Hepatocyte (in vitro differentiated cells): ENCODE measurements at regions not wholly inside any gene's neighbourhood (a gene's known extent, or its start where the extent isn't known, plus 50 kb on each side); places are given as distances from the start of the nearest gene placed in this dataset.

ENCODE experiments used
- DNase-seq: peaks from one replicate; pipeline ENCODE4 v3.0.0-alpha.2; 2016; ENCODE audit warnings: low spot score
- H2AFZ ChIP-seq: fragments of 200-600 bp; sonication (generic); 2 replicates; pipeline ENCODE4 v1.6.0; 2016; ENCODE audit warnings: antibody characterized with exemption, mild to moderate bottlenecking
- H3K27ac ChIP-seq: fragments of 200-600 bp; sonication (generic); 2 replicates; pipeline ENCODE4 v1.5.1; 2016; ENCODE audit warnings: mild to moderate bottlenecking
- H3K27me3 ChIP-seq: fragments of 200-600 bp; sonication (generic); 2 replicates; pipeline ENCODE4 v1.6.1; 2016
- H3K36me3 ChIP-seq: fragments of 200-600 bp; sonication (generic); replicated peaks from 2 replicates; pipeline ENCODE4 v1.5.1; 2016; ENCODE audit warnings: low read depth; ENCODE audit not compliant: insufficient read depth
- H3K4me1 ChIP-seq: fragments of 200-600 bp; sonication (generic); 2 replicates; pipeline ENCODE4 v1.5.1; 2016; ENCODE audit warnings: mild to moderate bottlenecking, moderate library complexity; ENCODE audit not compliant: insufficient read depth
- H3K4me2 ChIP-seq: fragments of 200-600 bp; sonication (generic); 2 replicates; pipeline ENCODE4 v1.6.0; 2016
- H3K4me3 ChIP-seq: fragments of 200-600 bp; sonication (generic); 2 replicates; pipeline ENCODE4 v1.5.1; 2016; ENCODE audit warnings: mild to moderate bottlenecking
- H3K79me2 ChIP-seq: fragments of 200-600 bp; sonication (generic); 2 replicates; pipeline ENCODE4 v1.6.0; 2017; ENCODE audit warnings: mild to moderate bottlenecking
- H3K9me2 ChIP-seq: fragments of 200-600 bp; sonication (generic); replicated peaks from 2 replicates; pipeline ENCODE4 v1.6.0; 2017; ENCODE audit warnings: mild to moderate bottlenecking; ENCODE audit not compliant: insufficient read depth
- H3K9me3 ChIP-seq: fragments of 200-600 bp; sonication (generic); 2 replicates; pipeline ENCODE4 v1.5.1; 2016; ENCODE audit warnings: low read depth, mild to moderate bottlenecking
- H4K20me1 ChIP-seq: fragments of 200-600 bp; sonication (generic); 2 replicates; pipeline ENCODE4 v1.6.0; 2016; ENCODE audit warnings: mild to moderate bottlenecking; ENCODE audit not compliant: insufficient read depth, poor library complexity, severe bottlenecking
- CTCF ChIP-seq: fragments of 200-600 bp; sonication (generic); IDR thresholded peaks from 2 replicates; pipeline ENCODE4 v1.5.1; 2016; ENCODE audit warnings: antibody characterized with exemption, mild to moderate bottlenecking; ENCODE audit not compliant: poor library complexity
- EZH2 ChIP-seq: fragments of 200-600 bp; sonication (generic); IDR thresholded peaks from 2 replicates; pipeline ENCODE4 v1.6.1; 2016; ENCODE audit warnings: antibody characterized with exemption, mild to moderate bottlenecking, borderline replicate concordance
- EZH2phosphoT487 ChIP-seq: fragments of 200-600 bp; sonication (generic); IDR thresholded peaks from one replicate; pipeline ENCODE4 v1.6.1; 2018; ENCODE audit warnings: antibody characterized with exemption, mild to moderate bottlenecking, low read depth, moderate library complexity; ENCODE audit not compliant: unreplicated experiment, severe bottlenecking
- WGBS: methylation state at CpG from one replicate; pipeline ENCODE4 v1.1.6; 2016; ENCODE audit warnings: low lambda C conversion rate; ENCODE audit errors: missing lambda C conversion rate; 5-methylcytosine and 5-hydroxymethylcytosine counted together

GRCh38 chr9:14498824-14499223 lies 184.9 kb upstream of the NFIB start:
- WGBS = 95% methylated on average over 5 of the region's 5 CpGs
- TF ChIP-seq CTCF (no peak), EZH2phosphoT487 (no peak), EZH2 (no peak)
- no peaks in the 10 kb centered on the region for H3K4me1 ChIP-seq
- DNase-seq = no peak
- no peak overlapping the region for H2AFZ ChIP-seq
- no peaks in the 10 kb centered on the region for H3K9me2 ChIP-seq
- no peaks in the 10 kb centered on the region for H4K20me1 ChIP-seq
- H3K4me3 ChIP-seq = no peak overlapping the region
- no peaks in the 10 kb centered on the region for H3K27me3 ChIP-seq
- no peak overlapping the region for H3K27ac ChIP-seq
- no peaks in the 10 kb centered on the region for H3K36me3 ChIP-seq
- H3K9me3 ChIP-seq = no peaks in the 10 kb centered on the region
- no peak overlapping the region for H3K4me2 ChIP-seq
- H3K79me2 ChIP-seq = no peaks in the 10 kb centered on the region

DNA sequence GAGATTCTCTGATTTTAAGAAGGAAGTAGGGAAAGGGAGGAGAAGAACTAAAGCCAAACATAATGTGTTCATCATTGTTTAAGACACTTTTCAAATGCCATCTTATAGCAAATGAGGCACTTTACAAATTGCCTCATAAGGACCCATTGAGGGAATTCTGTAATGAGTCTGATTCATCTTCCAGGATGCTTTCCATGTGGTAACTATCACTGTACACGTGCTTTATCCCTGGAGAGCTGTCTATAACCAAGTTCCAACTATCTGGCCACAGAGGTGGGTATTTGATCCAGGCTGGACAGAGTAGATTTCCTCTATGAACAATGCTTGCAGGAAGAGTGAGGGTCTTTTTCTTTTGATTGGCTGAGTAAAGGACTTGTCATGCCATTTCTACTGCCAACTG lies 183.5 kb upstream of the NFIB start:
- no peaks in the 10 kb centered on the region for H3K4me1 ChIP-seq
- H3K4me2 ChIP-seq = no peak overlapping the region
- H3K27ac ChIP-seq = no peak overlapping the region
- no peaks in the 10 kb centered on the region for H3K79me2 ChIP-seq
- no peak for DNase-seq
- no peak overlapping the region for H2AFZ ChIP-seq
- whole genome bisulfite sequencing = 71% methylated on average over 1 of the region's 1 CpG
- H4K20me1 ChIP-seq = no peaks in the 10 kb centered on the region
- no peaks in the 10 kb centered on the region for H3K9me2 ChIP-seq
- H3K4me3 ChIP-seq = no peak overlapping the region
- no peak for TF ChIP-seq EZH2phosphoT487
- no peak for TF ChIP-seq CTCF
- no peak for TF ChIP-seq EZH2
- no peaks in the 10 kb centered on the region for H3K9me3 ChIP-seq
- H3K36me3 ChIP-seq = no peaks in the 10 kb centered on the region
- no peaks in the 10 kb centered on the region for H3K27me3 ChIP-seq

- no peaks in the 10 kb centered on the region for H3K9me3 ChIP-seq
Measured at GRCh38 chr9:14488421-14489190, 174.7 kb upstream of the NFIB start.

More at GRCh38 chr9:14488421-14489190, 174.7 kb upstream of the NFIB start:
- Histone ChIP-seq H2AFZ (no peak overlapping the region), H3K4me2 (no peak overlapping the region), H3K4me1 (no peaks in the 10 kb centered on the region), H3K36me3 (no peaks in the 10 kb centered on the region), H3K4me3 (no peak overlapping the region), H3K27me3 (no peaks in the 10 kb centered on the region), H3K79me2 (no peaks in the 10 kb centered on the region), H3K9me2 (no peaks in the 10 kb centered on the region), H3K27ac (no peak overlapping the region), H4K20me1 (no peaks in the 10 kb centered on the region)
- no peak for DNase-seq
- no peak for TF ChIP-seq CTCF
- no peak for TF ChIP-seq EZH2
- no peak for TF ChIP-seq EZH2phosphoT487
- 86% methylated on average over 3 of the region's 3 CpGs for WGBS
